ENCODE measurements at regions not wholly inside any gene's neighbourhood (a gene's known extent, or its start where the extent isn't known, plus 50 kb on each side); places are given as distances from the start of the nearest gene placed in this dataset.

DNA sequence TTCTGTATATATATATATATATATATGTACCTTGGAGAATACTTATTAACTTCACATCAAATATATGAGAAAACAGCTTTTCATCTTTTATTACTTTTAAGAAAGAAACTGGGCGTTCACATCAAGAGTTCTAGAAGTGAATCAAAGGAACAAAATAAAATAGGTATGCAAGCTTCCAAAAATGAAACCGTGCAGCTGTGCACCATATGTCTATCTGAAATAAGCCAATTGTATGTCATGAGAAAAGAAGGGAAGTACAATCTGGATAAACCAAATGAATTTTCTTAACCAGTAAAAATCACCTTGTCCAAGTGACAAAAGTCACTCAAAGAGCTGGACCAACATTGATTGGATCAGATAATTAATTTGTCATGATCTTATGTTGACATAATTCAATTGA is 405.4 kb upstream of the TECRL start:
- POLR2A ChIA-PET: no interaction called here
- Histone ChIP-seq H3K9me3 (ENCODE audit: control extremely low read depth in 1 of 3, control insufficient read depth in 2 of 3, insufficient read depth in 1 of 3, low read length in 2 of 3) (no peaks in the 10 kb centered on the region), H3K79me2 (ENCODE audit: control insufficient read depth, insufficient read depth, low read length) (no peaks in the 10 kb centered on the region), H3K27ac (ENCODE audit: low read length in 2 of 2) (no peak overlapping the region), H3K4me3 (ENCODE audit: control extremely low read depth in 1 of 5, extremely low read depth in 1 of 5, insufficient read depth in 1 of 5, low read depth in 2 of 5, low read length in 4 of 5) (no peak overlapping the region), H3K36me3 (replicated peaks in 1 of 2; ENCODE audit: control extremely low read depth in 1 of 2, control insufficient read depth in 1 of 2, extremely low read depth in 1 of 2, insufficient read depth in 2 of 2, low read length in 1 of 2) (no peaks in the 10 kb centered on the region), H3K9ac (ENCODE audit: low read length) (no peak overlapping the region), H4K20me1 (ENCODE audit: control insufficient read depth, insufficient read depth, low read length, poor library complexity, severe bottlenecking) (no peaks in the 10 kb centered on the region), H3K27me3 (replicated peaks in 1 of 4; ENCODE audit: control extremely low read depth in 1 of 4, control insufficient read depth in 3 of 4, insufficient read depth in 4 of 4, low read length in 3 of 4) (no peaks in the 10 kb centered on the region), H2AFZ (ENCODE audit: insufficient read depth, low read depth, low read length, poor library complexity, severe bottlenecking) (no peak overlapping the region), H3K4me1 (ENCODE audit: control insufficient read depth in 2 of 2, insufficient read depth in 2 of 2, low read length in 2 of 2) (no peaks in the 10 kb centered on the region), H3K4me2 (replicated peaks; ENCODE audit: low read depth, low read length, poor library complexity, severe bottlenecking) (no peak overlapping the region)
- Mint-ChIP-seq H3K27me3 (no peaks in the 10 kb centered on the region), H3K4me3 (no peak overlapping the region), H3K27ac (no peak overlapping the region), H3K9me3 (ENCODE audit: insufficient read depth) (no peaks in the 10 kb centered on the region), H3K4me1 (no peaks in the 10 kb centered on the region)
- CTCF ChIA-PET: no interaction called here
- WGBS (ENCODE audit: insufficient coverage): no CpG with 5 or more reads among the region's 2 CpGs
- intact Hi-C loops (cut with micrococcal nuclease): no loop called here
- no peak for TF ChIP-seq EZH2 (IDR thresholded peaks at IDR 0.05; ENCODE audit: borderline replicate concordance, insufficient read depth, low read depth, low read length, poor library complexity, severe bottlenecking)
- TF ChIP-seq, protein P1, sequence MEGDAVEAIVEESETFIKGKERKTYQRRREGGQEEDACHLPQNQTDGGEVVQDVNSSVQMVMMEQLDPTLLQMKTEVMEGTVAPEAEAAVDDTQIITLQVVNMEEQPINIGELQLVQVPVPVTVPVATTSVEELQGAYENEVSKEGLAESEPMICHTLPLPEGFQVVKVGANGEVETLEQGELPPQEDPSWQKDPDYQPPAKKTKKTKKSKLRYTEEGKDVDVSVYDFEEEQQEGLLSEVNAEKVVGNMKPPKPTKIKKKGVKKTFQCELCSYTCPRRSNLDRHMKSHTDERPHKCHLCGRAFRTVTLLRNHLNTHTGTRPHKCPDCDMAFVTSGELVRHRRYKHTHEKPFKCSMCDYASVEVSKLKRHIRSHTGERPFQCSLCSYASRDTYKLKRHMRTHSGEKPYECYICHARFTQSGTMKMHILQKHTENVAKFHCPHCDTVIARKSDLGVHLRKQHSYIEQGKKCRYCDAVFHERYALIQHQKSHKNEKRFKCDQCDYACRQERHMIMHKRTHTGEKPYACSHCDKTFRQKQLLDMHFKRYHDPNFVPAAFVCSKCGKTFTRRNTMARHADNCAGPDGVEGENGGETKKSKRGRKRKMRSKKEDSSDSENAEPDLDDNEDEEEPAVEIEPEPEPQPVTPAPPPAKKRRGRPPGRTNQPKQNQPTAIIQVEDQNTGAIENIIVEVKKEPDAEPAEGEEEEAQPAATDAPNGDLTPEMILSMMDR (IDR thresholded peaks at IDR 0.05): no peak
- DNase-seq: no peak
- ATAC-seq (ENCODE audit: low read depth): no peak

DNA sequence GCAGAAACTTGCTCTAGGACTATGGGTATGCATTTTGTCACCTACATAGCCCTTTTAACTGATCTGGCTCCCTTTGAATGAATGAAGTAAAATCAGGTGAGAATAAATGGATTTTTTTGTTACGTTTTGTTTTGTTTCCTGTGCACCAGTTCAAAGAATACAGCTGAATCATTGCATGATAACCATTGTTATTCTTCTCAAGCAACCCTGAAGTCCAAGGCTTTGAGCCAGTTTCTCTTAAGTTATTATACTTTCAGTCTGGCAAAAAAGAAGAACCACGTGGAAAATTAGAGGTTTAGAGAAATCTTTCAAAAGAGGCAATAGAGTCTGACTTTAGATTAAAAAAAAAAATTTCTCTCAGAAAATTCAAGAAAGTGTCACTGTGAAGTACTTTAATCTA is 398.6 kb upstream of the TECRL start:
- H3K4me3 Mint-ChIP-seq: no peak overlapping the region
- Histone ChIP-seq H2AFZ (ENCODE audit: insufficient read depth, low read depth, low read length, poor library complexity, severe bottlenecking) (no peak overlapping the region), H3K27ac (ENCODE audit: low read length in 2 of 2) (no peak overlapping the region), H3K9me3 (ENCODE audit: control extremely low read depth in 1 of 3, control insufficient read depth in 2 of 3, insufficient read depth in 1 of 3, low read length in 2 of 3) (no peaks in the 10 kb centered on the region), H3K79me2 (ENCODE audit: control insufficient read depth, insufficient read depth, low read length) (no peaks in the 10 kb centered on the region), H3K9ac (ENCODE audit: low read length) (no peak overlapping the region), H3K4me3 (ENCODE audit: control extremely low read depth in 1 of 5, extremely low read depth in 1 of 5, insufficient read depth in 1 of 5, low read depth in 2 of 5, low read length in 4 of 5) (no peak overlapping the region), H3K36me3 (replicated peaks in 1 of 2; ENCODE audit: control extremely low read depth in 1 of 2, control insufficient read depth in 1 of 2, extremely low read depth in 1 of 2, insufficient read depth in 2 of 2, low read length in 1 of 2) (no peaks in the 10 kb centered on the region), H4K20me1 (ENCODE audit: control insufficient read depth, insufficient read depth, low read length, poor library complexity, severe bottlenecking) (no peaks in the 10 kb centered on the region), H3K27me3 (replicated peaks in 1 of 4; ENCODE audit: control extremely low read depth in 1 of 4, control insufficient read depth in 3 of 4, insufficient read depth in 4 of 4, low read length in 3 of 4) (no peaks in the 10 kb centered on the region), H3K4me2 (replicated peaks; ENCODE audit: low read depth, low read length, poor library complexity, severe bottlenecking) (no peak overlapping the region), H3K4me1 (ENCODE audit: control insufficient read depth in 2 of 2, insufficient read depth in 2 of 2, low read length in 2 of 2) (no peaks in the 10 kb centered on the region)
- no peak for DNase-seq
- H3K9me3 Mint-ChIP-seq (ENCODE audit: insufficient read depth): peaks cover 4% of the 10 kb centered on the region
- WGBS (ENCODE audit: insufficient coverage): no CpG with 5 or more reads among the region's 2 CpGs
- H3K27me3 Mint-ChIP-seq: no peaks in the 10 kb centered on the region
- intact Hi-C loops (cut with micrococcal nuclease): no loop called here
- no peak for TF ChIP-seq EZH2 (IDR thresholded peaks at IDR 0.05; ENCODE audit: borderline replicate concordance, insufficient read depth, low read depth, low read length, poor library complexity, severe bottlenecking)
- POLR2A ChIA-PET: no interaction called here
- no peak for ATAC-seq (ENCODE audit: low read depth)
- no peak overlapping the region for H3K27ac Mint-ChIP-seq
- CTCF ChIA-PET: no interaction called here
- H3K4me1 Mint-ChIP-seq: no peaks in the 10 kb centered on the region

Data from B cell (primary cell).